Endothelial cell of umbilical vein (primary cell): ENCODE measurements at regions not wholly inside any gene's neighbourhood (a gene's known extent, or its start where the extent isn't known, plus 50 kb on each side); places are given as distances from the start of the nearest gene placed in this dataset.

Experiments
- BruUV-seq: library from RNA; stranded (reverse); fragments of 400-500 nt; replicated peaks from 2 replicates; lab custom pipeline; 2021; lab: Mats Ljungman, UMichigan
- CTCF ChIA-PET: fragments of 300-600, 350-600 bp; sonication (Branson Sonifier 250); formaldehyde crosslinking; loops from one replicate; lab custom pipeline; 2021; ENCODE audit warnings: antibody characterized with exemption, inconsistent platforms; lab: Charles Lee
- POLR2A ChIA-PET: fragments of 300-600, 350-600 bp; sonication (Branson Sonifier 250); formaldehyde crosslinking; loops from one replicate; lab custom pipeline; 2021; ENCODE audit warnings: antibody characterized with exemption, inconsistent platforms; lab: Charles Lee
- DNase-seq: peaks from one replicate; pipeline ENCODE4 v3.0.0-alpha.2; 2011; ENCODE audit warnings: low read depth, low spot score
- FAIRE-seq: peaks from 2 replicates; lab custom pipeline; 2011; peaks lifted over from hg19 to GRCh38; lab: Jason Lieb, UNC
- H2AFZ ChIP-seq: 2 replicates; pipeline ENCODE4 v1.6.0; 2012; ENCODE audit warnings: low read depth, low read length, control low read depth, inconsistent platforms
- H3K27ac ChIP-seq: 2 replicates; pipeline ENCODE4 v1.5.1; 2011; ENCODE audit warnings: low read depth, mild to moderate bottlenecking, control low read depth, low read length, moderate library complexity; ENCODE audit not compliant: insufficient read depth
- H3K27me3 ChIP-seq, 2 experiments: 2 replicates each; pipeline versions ENCODE4 v1.6.0 to v1.6.1; 2011; ENCODE audit warnings: low read length in 2 of 2, mixed read lengths in 1 of 2; ENCODE audit not compliant: control insufficient read depth in 2 of 2, insufficient read depth in 2 of 2
- H3K36me3 ChIP-seq, 2 experiments: 2 replicates in 1 of 2; 3 replicates in 1 of 2; pipeline ENCODE4 v1.5.1; 2011; ENCODE audit warnings: low read length in 2 of 2, mild to moderate bottlenecking in 1 of 2, moderate library complexity in 1 of 2; ENCODE audit not compliant: control insufficient read depth in 2 of 2, insufficient read depth in 2 of 2; ENCODE audit errors: extremely low read depth in 1 of 2
- H3K4me1 ChIP-seq: 3 replicates; pipeline ENCODE4 v1.5.1; 2011; ENCODE audit warnings: mild to moderate bottlenecking, low read length; ENCODE audit not compliant: control insufficient read depth, insufficient read depth; ENCODE audit errors: extremely low read depth
- H3K4me2 ChIP-seq: 2 replicates; pipeline ENCODE4 v1.6.1; 2011; ENCODE audit warnings: low read length, control low read depth, mixed read lengths; ENCODE audit not compliant: insufficient read depth
- H3K4me3 ChIP-seq, 3 experiments: fragments of 200-600 bp in 1 of 3; sonication (generic), shearing (Covaris generic) in 1 of 3; replicated peaks in 1 of 3; 2 replicates each; pipeline ENCODE4 v1.5.1; 2011 to 2016; ENCODE audit warnings: control low read depth in 3 of 3, low read length in 3 of 3, mild to moderate bottlenecking in 2 of 3, inconsistent platforms in 1 of 3, low read depth in 1 of 3, moderate library complexity in 1 of 3; ENCODE audit not compliant: insufficient read depth in 1 of 3
- H3K79me2 ChIP-seq: 2 replicates; pipeline ENCODE4 v1.6.0; 2012; ENCODE audit warnings: low read length, inconsistent platforms; ENCODE audit not compliant: control insufficient read depth, insufficient read depth
- H3K9ac ChIP-seq: replicated peaks from 2 replicates; pipeline ENCODE3; 2011; ENCODE audit warnings: low read length, control low read depth; ENCODE audit not compliant: insufficient read depth; ENCODE audit errors: extremely low read depth
- H3K9me1 ChIP-seq: replicated peaks from 3 replicates; pipeline ENCODE4 v1.6.0; 2011; ENCODE audit warnings: mild to moderate bottlenecking, low read length; ENCODE audit not compliant: control insufficient read depth, insufficient read depth; ENCODE audit errors: extremely low read depth
- H3K9me3 ChIP-seq: replicated peaks from 2 replicates; pipeline ENCODE4 v1.5.1; 2012; ENCODE audit warnings: low read length, inconsistent platforms; ENCODE audit not compliant: control insufficient read depth, insufficient read depth
- H4K20me1 ChIP-seq: replicated peaks from 2 replicates; pipeline ENCODE3; 2011; ENCODE audit warnings: mild to moderate bottlenecking, low read length; ENCODE audit not compliant: control insufficient read depth, insufficient read depth; ENCODE audit errors: extremely low read depth
- CTCF ChIP-seq, 2 donors: IDR thresholded peaks; 1 replicate in 1 of 2; 2 replicates in 1 of 2; pipeline ENCODE4 v1.5.1; 2011; ENCODE audit warnings: low read length in 2 of 2, mild to moderate bottlenecking in 2 of 2, moderate library complexity in 2 of 2, control low read depth in 1 of 2, inconsistent platforms in 1 of 2, low read depth in 1 of 2; ENCODE audit not compliant: insufficient read depth in 1 of 2; ENCODE audit errors: extremely low read depth in 1 of 2
- EZH2 ChIP-seq: IDR thresholded peaks from 2 replicates; pipeline ENCODE4 v1.6.1; 2012; ENCODE audit warnings: borderline replicate concordance, low read depth, mild to moderate bottlenecking, moderate library complexity, low read length, inconsistent platforms; ENCODE audit not compliant: severe bottlenecking
- FOS ChIP-seq: IDR thresholded peaks from 2 replicates; pipeline ENCODE4 v1.6.1; 2011; ENCODE audit warnings: mild to moderate bottlenecking, low read length, moderate library complexity, borderline replicate concordance; ENCODE audit not compliant: insufficient read depth
- GATA2 ChIP-seq: IDR thresholded peaks from 2 replicates; pipeline ENCODE4 v1.7.0; 2011; ENCODE audit warnings: low read depth, mild to moderate bottlenecking, moderate library complexity, mixed read lengths, low read length; ENCODE audit not compliant: insufficient read length, insufficient read depth
- JUN ChIP-seq: IDR thresholded peaks from 2 replicates; pipeline ENCODE4 v1.6.1; 2011; ENCODE audit warnings: borderline replicate concordance, low read depth; ENCODE audit not compliant: insufficient read length, insufficient read depth
- MAX ChIP-seq: IDR thresholded peaks from 2 replicates; pipeline ENCODE4 v1.6.1; 2011; ENCODE audit not compliant: insufficient read depth, insufficient read length
- MYC ChIP-seq: IDR thresholded peaks from one replicate; pipeline ENCODE4 v1.6.1; 2011; ENCODE audit warnings: mild to moderate bottlenecking, low read depth, low read length
- POLR2A ChIP-seq: IDR thresholded peaks from 2 replicates; pipeline ENCODE4 v1.6.1; 2012; ENCODE audit warnings: low read depth, mild to moderate bottlenecking, control low read depth, low read length
- POLR2AphosphoS5 ChIP-seq: IDR thresholded peaks from 2 replicates; pipeline ENCODE4 v1.6.1; 2012; ENCODE audit warnings: low read depth, mild to moderate bottlenecking, control low read depth, low read length, moderate library complexity; ENCODE audit not compliant: insufficient read depth
- dilution Hi-C: fragments of 300-500 bp; cut with MboI; formaldehyde crosslinking; loops from one replicate; pipeline ENCODE4 v1.15.0; 2019; ENCODE audit warnings: low sequenced_read_pairs; ENCODE audit not compliant: extremely low pct_ligation_motif_present
- intact Hi-C: fragments of 100-400 bp; cut with micrococcal nuclease; formaldehyde crosslinking; loops from one replicate; pipeline ENCODE4 v1.10.0; 2022

GRCh38 chr4:26071688-26072087, 157.7 kb downstream of the SMIM20 start:
- no TSS peak for BruUV-seq
- intact Hi-C loops, result no loop called here
- Histone ChIP-seq H2AFZ (no peak overlapping the region), H3K4me3 (no peak overlapping the region), H3K9me1 (no peaks in the 10 kb centered on the region), H4K20me1 (no peaks in the 10 kb centered on the region), H3K36me3 (no peaks in the 10 kb centered on the region), H3K27me3 (no peaks in the 10 kb centered on the region), H3K27ac (no peak overlapping the region), H3K79me2 (no peaks in the 10 kb centered on the region), H3K4me2 (no peak overlapping the region), H3K9me3 (no peaks in the 10 kb centered on the region), H3K4me1 (no peaks in the 10 kb centered on the region), H3K9ac (no peak overlapping the region)
- FAIRE-seq, result no peak
- ChIA-PET POLR2A (no interaction called here), CTCF (no interaction called here)
- no peak for DNase-seq
- dilution Hi-C loops, result no loop called here
- no peak for TF ChIP-seq GATA2
- no peak for TF ChIP-seq POLR2AphosphoS5
- no peak for TF ChIP-seq POLR2A
- TF ChIP-seq FOS, result no peak
- TF ChIP-seq MAX, result no peak

- no peaks in the 10 kb centered on the region for H3K4me1 ChIP-seq
- intact Hi-C loops, result no loop called here
- POLR2A ChIA-PET, result no interaction called here
- no TSS peak for BruUV-seq
- no peak overlapping the region for H3K4me2 ChIP-seq
- no peaks in the 10 kb centered on the region for H3K36me3 ChIP-seq
- no peak overlapping the region for H3K9ac ChIP-seq
- no peak overlapping the region for H2AFZ ChIP-seq
- DNase-seq, result no peak
- no peaks in the 10 kb centered on the region for H3K9me3 ChIP-seq
- no peak overlapping the region for H3K4me3 ChIP-seq
- H3K27ac ChIP-seq, result no peak overlapping the region
- H4K20me1 ChIP-seq, result no peaks in the 10 kb centered on the region
- no peaks in the 10 kb centered on the region for H3K27me3 ChIP-seq
- dilution Hi-C loops, result no loop called here
- TF ChIP-seq POLR2A, result no peak
- TF ChIP-seq JUN, result no peak
- no peak for TF ChIP-seq MYC
- no peak for TF ChIP-seq EZH2
- no peak for TF ChIP-seq GATA2
- TF ChIP-seq POLR2AphosphoS5, result no peak
- no peak for TF ChIP-seq FOS
- TF ChIP-seq MAX, result no peak
- no peak for TF ChIP-seq CTCF (IDR thresholded peaks at IDR 0.05; ENCODE audit: extremely low read depth in 1 of 2, insufficient read depth in 1 of 2, low read depth in 1 of 2, low read length in 2 of 2)
- no peaks in the 10 kb centered on the region for H3K79me2 ChIP-seq
- H3K9me1 ChIP-seq, result no peaks in the 10 kb centered on the region
- CTCF ChIA-PET, result interaction anchor here (1.3 to 1.4 kb wide), 2 partner anchors 8 to 9 kb away, joined by 5 read pairs; no protein-coding TSS in a partner anchor
- FAIRE-seq, result no peak
These were observed 160.0 kb downstream of the SMIM20 start for GRCh38 chr4:26073886-26074560.
